GM12875 (cell line): ENCODE measurements at regions not wholly inside any gene's neighbourhood (a gene's known extent, or its start where the extent isn't known, plus 50 kb on each side); places are given as distances from the start of the nearest gene placed in this dataset.

Source experiments
- H3K4me3 ChIP-seq: one replicate; pipeline ENCODE4 v1.5.1; 2011; ENCODE audit warnings: low read depth, low read length, control low read depth
- CTCF ChIP-seq: IDR thresholded peaks from 2 replicates; pipeline ENCODE4 v1.5.1; 2011; ENCODE audit warnings: low read depth, mild to moderate bottlenecking, control low read depth, inconsistent platforms, low read length, moderate library complexity, borderline replicate concordance; ENCODE audit not compliant: insufficient read depth

DNA sequence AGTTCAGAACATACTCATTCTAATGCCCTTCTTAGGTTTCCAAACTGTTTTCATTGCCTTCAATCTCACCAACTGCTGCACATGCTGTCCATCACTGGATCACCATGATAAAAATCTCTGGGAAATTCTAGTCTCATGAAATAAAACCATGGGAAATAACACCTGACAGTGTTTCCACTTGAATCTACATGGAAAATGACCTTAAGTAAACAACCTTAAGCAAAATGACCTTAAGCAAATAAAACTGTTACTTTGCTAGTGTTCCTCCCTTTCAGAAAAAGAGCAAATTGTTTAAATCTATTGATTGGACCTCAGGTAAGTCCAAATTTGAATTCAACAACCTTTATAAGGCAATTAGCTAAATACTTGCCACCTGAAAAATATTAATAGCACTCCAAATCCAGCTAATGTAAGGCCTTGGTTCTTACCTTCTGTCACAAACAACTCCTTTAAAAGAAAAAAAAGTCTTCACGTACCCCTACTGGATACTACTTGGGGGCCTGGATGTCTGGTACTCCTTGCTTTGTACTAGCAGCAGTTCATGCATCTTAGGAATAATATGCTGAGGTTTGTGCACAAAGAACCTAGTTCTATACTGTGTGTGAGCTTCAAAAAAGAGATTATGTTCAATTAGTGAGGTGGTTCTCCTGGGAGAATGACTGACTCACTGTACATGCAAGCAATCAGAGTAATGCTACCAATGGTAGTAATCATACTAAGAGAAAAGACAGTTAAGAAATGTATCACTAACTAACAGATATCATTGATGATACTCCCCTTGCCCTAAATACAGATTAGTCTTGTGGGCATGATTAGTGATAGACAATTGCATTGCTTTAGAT is 630.4 kb downstream of the PSAT1 start:
- H3K4me3 ChIP-seq: no peak overlapping the region
- no peak for TF ChIP-seq CTCF

DNA sequence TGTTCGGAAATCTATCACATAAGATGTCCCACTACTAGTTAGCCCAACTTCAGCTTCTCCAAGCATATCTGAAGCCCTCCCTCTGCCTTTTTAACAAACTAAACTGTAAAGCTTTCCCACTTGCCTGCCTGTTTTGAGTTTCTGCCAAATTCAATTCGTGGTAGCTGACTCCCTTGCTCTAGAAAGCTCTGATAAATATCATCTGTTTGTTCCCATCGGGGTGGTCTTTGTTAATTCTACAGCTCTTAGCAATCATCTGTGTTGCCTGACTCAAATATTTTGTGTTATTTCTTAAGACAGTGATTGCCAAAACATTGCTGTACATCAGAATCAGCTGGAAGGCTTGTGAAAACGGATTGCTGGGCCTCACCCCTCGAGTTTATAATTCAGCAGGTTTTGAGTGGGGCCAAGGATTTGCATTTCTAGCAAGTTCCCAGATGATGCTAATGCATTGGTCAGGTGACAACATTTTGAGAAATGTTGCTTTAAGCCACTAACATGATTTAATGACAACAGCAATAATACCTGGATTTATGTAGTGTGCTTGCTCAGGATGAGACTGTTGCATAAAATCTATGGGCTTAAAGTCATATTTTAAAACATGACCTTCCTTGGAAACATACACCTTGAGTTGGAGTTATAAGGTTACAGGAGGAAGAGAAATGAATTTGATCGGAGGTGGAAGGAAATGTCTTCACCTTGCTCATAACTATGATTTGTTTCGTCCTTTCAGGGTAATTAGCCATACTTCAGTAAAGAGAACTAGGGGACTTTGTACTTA is 631.9 kb downstream of the PSAT1 start:
- TF ChIP-seq CTCF: no peak

DNA sequence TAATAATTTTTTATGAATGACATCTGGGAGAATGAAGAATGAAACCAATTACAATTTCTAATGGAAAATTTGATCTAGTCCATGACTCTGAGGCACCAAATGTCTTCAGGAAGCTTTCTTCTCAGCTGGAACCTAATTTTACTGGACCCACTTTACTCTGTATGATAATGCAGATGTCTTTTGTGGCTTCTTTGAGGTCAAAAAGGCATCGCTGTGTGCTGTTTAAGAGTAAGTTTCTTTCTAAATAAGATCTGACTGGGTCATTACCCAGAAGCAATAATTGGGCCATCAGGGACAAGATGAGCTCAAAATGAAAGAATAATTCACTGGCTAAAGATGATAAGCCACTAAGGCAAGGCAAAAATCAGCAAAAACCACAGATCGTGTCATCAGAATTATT is 633.4 kb downstream of the PSAT1 start:
- TF ChIP-seq CTCF: no peak
- H3K4me3 ChIP-seq: no peak overlapping the region

More for the DNA sequence above, 631.9 kb downstream of the PSAT1 start:
- no peak overlapping the region for H3K4me3 ChIP-seq

- H3K4me3 ChIP-seq: no peak overlapping the region
- TF ChIP-seq CTCF: no peak
Observed at GRCh38 chr9:78932849-78933627, 636.1 kb downstream of the PSAT1 start.

DNA sequence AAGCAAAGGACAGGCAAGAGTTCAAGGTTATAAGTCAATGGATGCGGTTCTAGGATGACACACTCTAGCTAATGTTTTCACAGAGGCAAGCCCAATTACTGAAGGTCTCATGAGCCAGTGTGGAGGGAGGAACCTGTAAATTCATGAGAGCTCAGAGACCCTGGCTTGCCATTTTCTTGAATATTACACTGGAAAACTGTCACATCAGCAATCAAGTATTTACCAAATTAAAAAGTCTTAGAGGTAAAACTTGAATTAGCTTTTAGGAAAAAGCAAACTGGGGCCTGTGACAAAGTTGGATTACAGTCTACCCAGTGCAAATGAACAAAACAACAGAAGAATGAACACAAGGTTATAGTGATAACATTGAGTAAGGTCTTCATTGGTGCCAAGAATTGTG is 636.9 kb upstream of the TLE4 start:
- no peak overlapping the region for H3K4me3 ChIP-seq
- no peak for TF ChIP-seq CTCF

GRCh38 chr9:78938821-78939220 is 632.9 kb upstream of the TLE4 start:
- H3K4me3 ChIP-seq: no peak overlapping the region
- no peak for TF ChIP-seq CTCF
